HG02884 (cell line): ENCODE measurements at regions not wholly inside any gene's neighbourhood (a gene's known extent, or its start where the extent isn't known, plus 50 kb on each side); places are given as distances from the start of the nearest gene placed in this dataset.
"Not testable (repeated sequence)": the region's sequence is repeated elsewhere in the genome, so short reads cannot be mapped to it uniquely, and the experiment has no call there.

ENCODE experiments used
- ATAC-seq: cut with Tn5 transposase; IDR thresholded peaks from one replicate; pipeline ENCODE4 v1.9.1; 2021; ENCODE audit warnings: mild to moderate bottlenecking, moderate library complexity; ENCODE audit not compliant: unreplicated experiment

- no peak for ATAC-seq
Observed at GRCh38 chr3:28139288-28139687, 102.1 kb upstream of the CMC1 start.

GRCh38 chr3:28139967-28140634 is 101.3 kb upstream of the CMC1 start:
- no peak for ATAC-seq

- no peak for ATAC-seq
Observed at GRCh38 chr3:28140664-28141063, 100.8 kb upstream of the CMC1 start.

- no peak for ATAC-seq
Observed at GRCh38 chr3:28149960-28150359, 91.5 kb upstream of the CMC1 start.

- no peak for ATAC-seq
Observed at GRCh38 chr3:28150465-28151206, 90.8 kb upstream of the CMC1 start.

- ATAC-seq: no peak
Observed at GRCh38 chr3:28151207-28151550, 90.2 kb upstream of the CMC1 start.

GRCh38 chr3:28151608-28152228 is 89.7 kb upstream of the CMC1 start:
- ATAC-seq: peak; percentile 77

- ATAC-seq: no peak
Observed at GRCh38 chr3:28155631-28156030, 85.8 kb upstream of the CMC1 start.

GRCh38 chr3:28156599-28156998 is 84.8 kb upstream of the CMC1 start:
- not testable (repeated sequence) for ATAC-seq

- ATAC-seq: peak; percentile 79
Observed at GRCh38 chr3:28171962-28172361, 69.5 kb upstream of the CMC1 start.

GRCh38 chr3:28172748-28173147 is 68.7 kb upstream of the CMC1 start:
- no peak for ATAC-seq

GRCh38 chr3:28173836-28174235 is 67.6 kb upstream of the CMC1 start:
- ATAC-seq: no peak

GRCh38 chr3:28186748-28187147 is 54.7 kb upstream of the CMC1 start:
- ATAC-seq: no peak

GRCh38 chr3:28188686-28189085 is 52.7 kb upstream of the CMC1 start:
- ATAC-seq: no peak

GRCh38 chr3:28191363-28191762 is 50.1 kb upstream of the CMC1 start:
- ATAC-seq: no peak
